ENCODE measurements at regions not wholly inside any gene's neighbourhood (a gene's known extent, or its start where the extent isn't known, plus 50 kb on each side); places are given as distances from the start of the nearest gene placed in this dataset.

- TF ChIP-seq POLR2A (IDR thresholded peaks at IDR 0.05) (no peak), CTCF (IDR thresholded peaks at IDR 0.05) (no peak)
These were observed 91.0 kb upstream of the PLAAT1 start for GRCh38 chr3:193149998-193150397.

Measured in uterus (tissue), 2 donors.